Activated naive CD8-positive, alpha-beta T cell treated with anti-CD3 and anti-CD28 coated beads, Interleukin-2, amount 50 U/mL, for 24 hours (primary cell): ENCODE measurements at regions not wholly inside any gene's neighbourhood (a gene's known extent, or its start where the extent isn't known, plus 50 kb on each side); places are given as distances from the start of the nearest gene placed in this dataset.

Source experiments
- ATAC-seq: fragments of 150-1000 bp; cut with Tn5 transposase; one replicate; pipeline ENCODE4 v1.10.0; 2021
- DNase-seq: peaks from one replicate; pipeline ENCODE4 v3.0.0; 2021
- H3K27ac Mint-ChIP-seq: one replicate; pipeline ENCODE4 v1.8.0; 2021; ENCODE audit warnings: mild to moderate bottlenecking, mixed read lengths
- H3K27me3 Mint-ChIP-seq: one replicate; pipeline ENCODE4 v1.8.0; 2021; ENCODE audit warnings: mixed read lengths
- H3K36me3 Mint-ChIP-seq: one replicate; pipeline ENCODE4 v1.8.0; 2021; ENCODE audit warnings: low read depth, mixed read lengths
- H3K4me1 Mint-ChIP-seq: one replicate; pipeline ENCODE4 v1.8.0; 2021; ENCODE audit warnings: mixed read lengths
- H3K4me3 Mint-ChIP-seq: one replicate; pipeline ENCODE4 v1.8.0; 2021; ENCODE audit warnings: mild to moderate bottlenecking, moderate library complexity, mixed read lengths
- H3K9me3 Mint-ChIP-seq: one replicate; pipeline ENCODE4 v1.8.0; 2021; ENCODE audit warnings: mixed read lengths

GRCh38 chr5:74332006-74332405 lies 308.5 kb downstream of the ENC1 start:
- ATAC-seq: no peak
- H3K4me3 Mint-ChIP-seq: no peak overlapping the region

GRCh38 chr5:74328221-74328630 lies 312.3 kb downstream of the ENC1 start:
- ATAC-seq (peak; percentile 37), DNase-seq (no peak)
- Mint-ChIP-seq H3K27me3 (peaks cover 50% of the 10 kb centered on the region), H3K4me1 (peaks cover 24% of the 10 kb centered on the region), H3K4me3 (no peak overlapping the region), H3K9me3 (no peaks in the 10 kb centered on the region), H3K27ac (no peak overlapping the region), H3K36me3 (no peaks in the 10 kb centered on the region)

More at GRCh38 chr5:74332006-74332405, 308.5 kb downstream of the ENC1 start:
- Mint-ChIP-seq H3K4me1 (peaks cover 12% of the 10 kb centered on the region), H3K9me3 (no peaks in the 10 kb centered on the region), H3K36me3 (no peaks in the 10 kb centered on the region), H3K27ac (no peak overlapping the region), H3K27me3 (peaks cover 33% of the 10 kb centered on the region)
- no peak for DNase-seq

GRCh38 chr5:74327339-74327685 lies 313.2 kb downstream of the ENC1 start:
- Mint-ChIP-seq H3K27me3 (peaks cover 48% of the 10 kb centered on the region), H3K36me3 (no peaks in the 10 kb centered on the region), H3K9me3 (no peaks in the 10 kb centered on the region), H3K4me1 (peaks cover 24% of the 10 kb centered on the region), H3K4me3 (peak overlapping the region; percentile 6), H3K27ac (peak overlapping the region; percentile 78)
- ATAC-seq (no peak), DNase-seq (no peak)

- Mint-ChIP-seq H3K4me1 (peaks cover 24% of the 10 kb centered on the region), H3K4me3 (peak overlapping the region; percentile 6), H3K27ac (peak overlapping the region; percentile 78), H3K36me3 (no peaks in the 10 kb centered on the region), H3K27me3 (peaks cover 53% of the 10 kb centered on the region), H3K9me3 (no peaks in the 10 kb centered on the region)
- DNase-seq: peak; percentile 70
- peak; percentile 88 for ATAC-seq
Observed at GRCh38 chr5:74326571-74327338, 313.8 kb downstream of the ENC1 start.

- Mint-ChIP-seq H3K27ac (no peak overlapping the region), H3K9me3 (no peaks in the 10 kb centered on the region), H3K4me1 (peaks cover 24% of the 10 kb centered on the region), H3K36me3 (no peaks in the 10 kb centered on the region), H3K27me3 (peaks cover 53% of the 10 kb centered on the region), H3K4me3 (no peak overlapping the region)
- ATAC-seq (no peak), DNase-seq (no peak)
Observed at GRCh38 chr5:74325866-74326265, 314.7 kb downstream of the ENC1 start.

- ATAC-seq (no peak), DNase-seq (no peak)
- Mint-ChIP-seq H3K27me3 (peaks cover 47% of the 10 kb centered on the region), H3K27ac (no peak overlapping the region), H3K9me3 (no peaks in the 10 kb centered on the region), H3K36me3 (no peaks in the 10 kb centered on the region), H3K4me1 (peaks cover 24% of the 10 kb centered on the region), H3K4me3 (no peak overlapping the region)
Observed at GRCh38 chr5:74324556-74324955, 316.0 kb downstream of the ENC1 start.

GRCh38 chr5:74322944-74323343 lies 317.6 kb downstream of the ENC1 start:
- no peak overlapping the region for H3K4me3 Mint-ChIP-seq
- H3K4me1 Mint-ChIP-seq: peaks cover 23% of the 10 kb centered on the region
- ATAC-seq: no peak
- no peaks in the 10 kb centered on the region for H3K36me3 Mint-ChIP-seq
- H3K9me3 Mint-ChIP-seq: no peaks in the 10 kb centered on the region
- no peak for DNase-seq
- H3K27me3 Mint-ChIP-seq: peaks cover 45% of the 10 kb centered on the region
- no peak overlapping the region for H3K27ac Mint-ChIP-seq

- Mint-ChIP-seq H3K36me3 (no peaks in the 10 kb centered on the region), H3K4me3 (no peak overlapping the region), H3K4me1 (peaks cover 17% of the 10 kb centered on the region), H3K27ac (no peak overlapping the region), H3K27me3 (peaks cover 45% of the 10 kb centered on the region), H3K9me3 (no peaks in the 10 kb centered on the region)
- ATAC-seq: no peak
- DNase-seq: no peak
Observed at GRCh38 chr5:74322191-74322590, 318.3 kb downstream of the ENC1 start.

- Mint-ChIP-seq H3K4me1 (peaks cover 10% of the 10 kb centered on the region), H3K27ac (no peak overlapping the region), H3K36me3 (no peaks in the 10 kb centered on the region), H3K9me3 (no peaks in the 10 kb centered on the region), H3K4me3 (no peak overlapping the region), H3K27me3 (peaks cover 47% of the 10 kb centered on the region)
- DNase-seq (no peak), ATAC-seq (no peak)
Observed at GRCh38 chr5:74321326-74321725, 319.2 kb downstream of the ENC1 start.

- ATAC-seq (no peak), DNase-seq (no peak)
- Mint-ChIP-seq H3K36me3 (no peaks in the 10 kb centered on the region), H3K27ac (no peak overlapping the region), H3K4me1 (peaks cover 10% of the 10 kb centered on the region), H3K9me3 (no peaks in the 10 kb centered on the region), H3K4me3 (no peak overlapping the region), H3K27me3 (peaks cover 42% of the 10 kb centered on the region)
Observed at GRCh38 chr5:74320526-74320925, 320.0 kb downstream of the ENC1 start.

- Mint-ChIP-seq H3K4me1 (peaks cover 10% of the 10 kb centered on the region), H3K27ac (no peak overlapping the region), H3K27me3 (peaks cover 37% of the 10 kb centered on the region), H3K36me3 (no peaks in the 10 kb centered on the region), H3K9me3 (no peaks in the 10 kb centered on the region), H3K4me3 (no peak overlapping the region)
- ATAC-seq (peak; percentile 39), DNase-seq (no peak)
Observed at GRCh38 chr5:74319076-74319475, 321.5 kb downstream of the ENC1 start.

- ATAC-seq (peak; percentile 80), DNase-seq (peak; percentile 6)
- H3K36me3 Mint-ChIP-seq: no peaks in the 10 kb centered on the region
- H3K27me3 Mint-ChIP-seq: peaks cover 33% of the 10 kb centered on the region
- peaks cover 10% of the 10 kb centered on the region for H3K4me1 Mint-ChIP-seq
- no peak overlapping the region for H3K27ac Mint-ChIP-seq
- no peak overlapping the region for H3K4me3 Mint-ChIP-seq
- no peaks in the 10 kb centered on the region for H3K9me3 Mint-ChIP-seq
Observed at GRCh38 chr5:74316064-74316603, 324.4 kb downstream of the ENC1 start.

GRCh38 chr5:74314906-74315305 lies 325.6 kb downstream of the ENC1 start:
- Mint-ChIP-seq H3K9me3 (no peaks in the 10 kb centered on the region), H3K36me3 (no peaks in the 10 kb centered on the region), H3K4me3 (no peak overlapping the region), H3K4me1 (peaks cover 10% of the 10 kb centered on the region), H3K27me3 (peaks cover 39% of the 10 kb centered on the region), H3K27ac (no peak overlapping the region)
- DNase-seq (no peak), ATAC-seq (no peak)

GRCh38 chr5:74313896-74314295 lies 326.6 kb downstream of the ENC1 start:
- no peaks in the 10 kb centered on the region for H3K36me3 Mint-ChIP-seq
- peaks cover 39% of the 10 kb centered on the region for H3K27me3 Mint-ChIP-seq
- H3K9me3 Mint-ChIP-seq: no peaks in the 10 kb centered on the region
- ATAC-seq: no peak
- peaks cover 10% of the 10 kb centered on the region for H3K4me1 Mint-ChIP-seq
- H3K4me3 Mint-ChIP-seq: no peak overlapping the region
- DNase-seq: no peak
- H3K27ac Mint-ChIP-seq: no peak overlapping the region

- DNase-seq (no peak), ATAC-seq (no peak)
- Mint-ChIP-seq H3K4me3 (no peak overlapping the region), H3K36me3 (no peaks in the 10 kb centered on the region), H3K27me3 (peaks cover 38% of the 10 kb centered on the region), H3K4me1 (peaks cover 8% of the 10 kb centered on the region), H3K9me3 (no peaks in the 10 kb centered on the region), H3K27ac (no peak overlapping the region)
Observed at GRCh38 chr5:74312746-74313145, 327.8 kb downstream of the ENC1 start.
